ENCODE measurements at regions not wholly inside any gene's neighbourhood (a gene's known extent, or its start where the extent isn't known, plus 50 kb on each side); places are given as distances from the start of the nearest gene placed in this dataset.

DNA sequence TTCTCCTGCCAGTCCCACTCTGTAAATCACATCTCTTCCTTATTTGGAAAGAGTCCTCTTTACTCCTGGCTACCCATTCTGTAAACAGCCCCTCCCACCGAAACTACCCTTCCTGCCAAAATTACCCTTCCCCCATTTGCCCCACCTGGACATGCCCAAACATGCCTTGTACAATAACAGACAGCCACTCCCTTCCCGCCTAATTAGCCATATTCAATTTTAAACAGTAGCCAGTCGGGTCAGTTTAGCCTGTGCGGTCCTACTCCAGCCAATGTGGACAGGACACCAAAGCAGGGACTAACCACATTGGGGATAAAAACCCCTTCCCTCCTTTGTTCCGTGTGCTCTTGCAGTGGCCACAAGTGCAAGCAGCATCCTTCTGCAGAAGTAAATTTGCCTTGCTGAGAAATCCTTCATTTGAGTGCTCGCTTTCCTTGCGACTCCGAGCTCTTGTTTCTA, 56.3 kb upstream of the MAP10 start:
- no peak overlapping the region for H3K4me3 ChIP-seq (ENCODE audit: low read length)
- TF ChIP-seq, protein P1, sequence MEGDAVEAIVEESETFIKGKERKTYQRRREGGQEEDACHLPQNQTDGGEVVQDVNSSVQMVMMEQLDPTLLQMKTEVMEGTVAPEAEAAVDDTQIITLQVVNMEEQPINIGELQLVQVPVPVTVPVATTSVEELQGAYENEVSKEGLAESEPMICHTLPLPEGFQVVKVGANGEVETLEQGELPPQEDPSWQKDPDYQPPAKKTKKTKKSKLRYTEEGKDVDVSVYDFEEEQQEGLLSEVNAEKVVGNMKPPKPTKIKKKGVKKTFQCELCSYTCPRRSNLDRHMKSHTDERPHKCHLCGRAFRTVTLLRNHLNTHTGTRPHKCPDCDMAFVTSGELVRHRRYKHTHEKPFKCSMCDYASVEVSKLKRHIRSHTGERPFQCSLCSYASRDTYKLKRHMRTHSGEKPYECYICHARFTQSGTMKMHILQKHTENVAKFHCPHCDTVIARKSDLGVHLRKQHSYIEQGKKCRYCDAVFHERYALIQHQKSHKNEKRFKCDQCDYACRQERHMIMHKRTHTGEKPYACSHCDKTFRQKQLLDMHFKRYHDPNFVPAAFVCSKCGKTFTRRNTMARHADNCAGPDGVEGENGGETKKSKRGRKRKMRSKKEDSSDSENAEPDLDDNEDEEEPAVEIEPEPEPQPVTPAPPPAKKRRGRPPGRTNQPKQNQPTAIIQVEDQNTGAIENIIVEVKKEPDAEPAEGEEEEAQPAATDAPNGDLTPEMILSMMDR (IDR thresholded peaks at IDR 0.05; ENCODE audit: insufficient read depth, low read depth, low read length, missing control alignments): no peak
- no peak for DNase-seq (ENCODE audit: low read depth)

DNA sequence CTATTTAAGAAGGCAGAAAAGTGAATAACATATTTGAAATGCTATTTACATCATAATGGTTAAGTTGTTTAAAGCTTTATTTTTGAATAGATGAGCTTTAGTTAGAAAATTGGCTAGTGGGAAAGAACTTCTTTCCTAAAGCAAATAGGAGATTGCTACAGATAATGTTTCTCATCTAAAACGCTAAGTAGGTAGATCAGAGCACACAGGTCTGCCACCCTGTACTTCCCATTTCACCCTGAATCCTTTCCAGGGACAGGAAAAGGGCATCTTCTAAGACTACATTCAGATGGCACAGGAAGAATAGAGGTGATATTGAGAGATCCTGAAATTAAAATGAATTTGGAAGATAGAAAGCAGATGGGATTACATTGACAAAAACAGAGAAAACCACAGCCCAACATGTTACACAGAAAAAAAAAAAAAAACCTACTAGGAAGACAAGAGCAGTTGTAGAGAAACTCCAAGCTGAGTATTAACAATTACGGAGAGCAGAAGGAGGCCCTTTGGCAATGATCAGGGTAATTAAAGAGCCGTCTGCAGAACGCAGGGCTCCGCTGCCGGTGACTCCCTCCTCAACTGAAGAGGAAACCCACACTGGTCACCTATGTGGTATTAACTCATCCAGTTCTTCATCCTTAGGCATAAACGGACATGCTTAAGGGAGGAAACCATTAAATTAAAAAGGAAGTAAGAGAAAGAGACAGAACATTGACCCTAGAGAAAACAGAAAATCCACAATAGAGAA, 53.6 kb upstream of the MAP10 start:
- DNase-seq (ENCODE audit: low read depth): no peak
- no peak overlapping the region for H3K4me3 ChIP-seq (ENCODE audit: low read length)
- TF ChIP-seq, protein P1 (IDR thresholded peaks at IDR 0.05; ENCODE audit: insufficient read depth, low read depth, low read length, missing control alignments): no peak

DNA sequence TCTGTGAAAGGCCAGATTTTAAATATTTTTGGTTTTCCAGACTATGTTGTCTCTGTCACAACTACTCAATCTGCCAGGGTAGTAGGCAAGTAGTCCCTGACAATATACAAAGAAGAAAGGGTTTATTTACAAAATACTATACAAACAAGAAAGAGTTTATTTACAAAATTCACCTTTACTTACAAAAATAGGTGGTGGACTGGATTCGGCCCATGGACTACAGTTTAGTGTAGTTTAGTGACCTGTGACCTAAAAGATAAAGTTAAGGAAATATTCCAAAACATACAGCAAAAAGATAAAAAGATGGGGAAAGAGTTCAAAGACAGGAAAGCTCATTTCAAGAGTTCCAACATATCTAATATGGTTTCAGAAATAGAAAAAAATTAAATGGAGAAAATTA, 52.9 kb upstream of the MAP10 start:
- no peak for DNase-seq (ENCODE audit: low read depth)
- no peak overlapping the region for H3K4me3 ChIP-seq (ENCODE audit: low read length)
- TF ChIP-seq, protein P1 (IDR thresholded peaks at IDR 0.05; ENCODE audit: insufficient read depth, low read depth, low read length, missing control alignments): no peak

DNA sequence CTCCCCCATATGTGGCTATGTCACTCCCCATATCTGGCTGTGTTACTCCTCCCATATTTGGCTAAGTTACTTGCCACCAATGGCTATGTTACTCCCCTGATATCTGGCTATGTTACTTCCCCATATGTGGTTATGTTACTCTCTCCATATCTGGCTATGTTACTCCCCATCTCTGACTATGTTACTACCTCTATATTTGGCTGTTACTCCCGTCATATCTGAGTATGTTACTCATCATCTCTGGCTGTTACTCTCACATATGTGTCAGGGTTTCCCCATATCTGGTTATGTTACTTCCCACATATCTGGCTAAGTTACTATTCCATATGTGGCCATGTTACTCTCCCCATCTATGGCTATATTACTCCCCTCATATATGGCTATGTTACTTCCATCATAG, 50.3 kb upstream of the MAP10 start:
- DNase-seq (ENCODE audit: low read depth): no peak
- no peak overlapping the region for H3K4me3 ChIP-seq (ENCODE audit: low read length)
- TF ChIP-seq, protein P1 (IDR thresholded peaks at IDR 0.05; ENCODE audit: insufficient read depth, low read depth, low read length, missing control alignments): no peak

Measured in epithelial cell of esophagus (primary cell).